GM23248 (cell line): ENCODE measurements at regions not wholly inside any gene's neighbourhood (a gene's known extent, or its start where the extent isn't known, plus 50 kb on each side); places are given as distances from the start of the nearest gene placed in this dataset.

ENCODE experiments used
- DNase-seq: peaks from one replicate; pipeline ENCODE4 v3.0.0-alpha.2; 2015
- H2AFZ ChIP-seq: fragments of 200-600 bp; sonication (generic); 2 replicates; pipeline ENCODE4 v1.6.1; 2016; ENCODE audit warnings: antibody characterized with exemption
- H3F3A ChIP-seq: fragments of 200-600 bp; sonication (generic); 2 replicates; pipeline ENCODE4 v1.6.1; 2016; ENCODE audit warnings: mild to moderate bottlenecking, antibody characterized with exemption, mixed run types; ENCODE audit not compliant: insufficient read depth
- H3K27ac ChIP-seq: fragments of 200-600 bp; sonication (generic); 2 replicates; pipeline ENCODE4 v1.5.1; 2016; ENCODE audit warnings: mild to moderate bottlenecking
- H3K27me3 ChIP-seq: fragments of 200-600 bp; sonication (generic); replicated peaks from 2 replicates; pipeline ENCODE4 v1.6.1; 2016; ENCODE audit warnings: mild to moderate bottlenecking; ENCODE audit not compliant: insufficient read depth
- H3K36me3 ChIP-seq: fragments of 200-600 bp; sonication (generic); 2 replicates; pipeline ENCODE4 v1.6.1; 2016; ENCODE audit warnings: low read depth, mild to moderate bottlenecking
- H3K4me1 ChIP-seq: fragments of 200-600 bp; sonication (generic); 2 replicates; pipeline ENCODE4 v1.6.1; 2016; ENCODE audit warnings: mild to moderate bottlenecking; ENCODE audit not compliant: insufficient read depth
- H3K4me2 ChIP-seq: fragments of 200-600 bp; sonication (generic); one replicate; pipeline ENCODE4 v1.6.1; 2016; ENCODE audit warnings: mild to moderate bottlenecking; ENCODE audit not compliant: unreplicated experiment
- H3K4me3 ChIP-seq: fragments of 200-600 bp; sonication (generic); 2 replicates; pipeline ENCODE4 v1.5.1; 2016; ENCODE audit warnings: mild to moderate bottlenecking
- H3K79me2 ChIP-seq: fragments of 200-600 bp; sonication (generic); 2 replicates; pipeline ENCODE4 v1.6.1; 2016; ENCODE audit warnings: mild to moderate bottlenecking; ENCODE audit not compliant: insufficient read depth
- H3K9ac ChIP-seq: fragments of 200-600 bp; sonication (generic); 2 replicates; pipeline ENCODE4 v1.6.1; 2016; ENCODE audit warnings: mild to moderate bottlenecking
- H3K9me2 ChIP-seq: fragments of 200-600 bp; sonication (generic); 2 replicates; pipeline ENCODE4 v1.6.1; 2016; ENCODE audit warnings: mixed run types, mild to moderate bottlenecking, moderate library complexity; ENCODE audit not compliant: insufficient read depth
- H3K9me3 ChIP-seq: fragments of 200-600 bp; sonication (generic); one replicate; pipeline ENCODE4 v1.6.1; 2017; ENCODE audit warnings: low read depth
- H4K20me1 ChIP-seq: fragments of 200-600 bp; sonication (generic); 2 replicates; pipeline ENCODE4 v1.6.0; 2016; ENCODE audit not compliant: insufficient read depth
- EZH2 ChIP-seq: fragments of 200-600 bp; sonication (generic); IDR thresholded peaks from 2 replicates; pipeline ENCODE4 v1.6.1; 2018; ENCODE audit warnings: antibody characterized with exemption, mild to moderate bottlenecking; ENCODE audit not compliant: insufficient read depth, poor library complexity, severe bottlenecking
- EZH2phosphoT487 ChIP-seq: fragments of 200-600 bp; sonication (generic); IDR thresholded peaks from 2 replicates; pipeline ENCODE4 v1.6.1; 2018; ENCODE audit warnings: antibody characterized with exemption, moderate library complexity, mild to moderate bottlenecking, low read depth; ENCODE audit not compliant: insufficient read depth
- WGBS, 2 experiments: methylation state at CpG; one replicate each; pipeline ENCODE4 v1.1.6; 2015 to 2017; ENCODE audit warnings: low lambda C conversion rate in 2 of 2, low coverage in 1 of 2; ENCODE audit errors: missing lambda C conversion rate in 2 of 2; 5-methylcytosine and 5-hydroxymethylcytosine counted together
- in situ Hi-C: fragments of 300-500 bp; cut with MboI; formaldehyde crosslinking; loops from 2 replicates; pipeline ENCODE4 v1.15.0; 2020

DNA sequence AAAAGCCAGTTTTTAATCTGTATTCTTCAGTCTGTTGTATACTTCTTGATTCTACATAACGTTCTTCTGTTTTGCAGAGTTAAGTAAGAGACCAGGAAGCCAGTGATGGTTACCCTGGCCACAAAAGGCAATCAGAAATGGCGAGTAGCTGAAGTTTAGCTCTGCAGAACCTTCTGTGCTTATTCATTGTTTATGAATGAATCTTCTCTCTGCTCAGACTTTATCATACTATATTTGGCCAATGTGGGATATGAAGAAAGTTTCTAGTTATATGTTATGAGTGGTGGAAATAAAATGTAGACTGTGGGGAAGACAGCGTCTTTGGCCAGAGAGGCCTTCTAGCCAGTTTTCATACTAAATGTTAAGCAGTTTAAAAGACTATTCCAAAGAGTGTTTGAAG, 249.9 kb upstream of the RGS6 start:
- Histone ChIP-seq H3K9me2 (no peaks in the 10 kb centered on the region), H3K4me3 (no peak overlapping the region), H3F3A (peaks cover 29% of the 10 kb centered on the region), H3K9me3 (no peaks in the 10 kb centered on the region), H3K4me2 (peak overlapping the region; percentile 8), H3K9ac (no peak overlapping the region), H4K20me1 (no peaks in the 10 kb centered on the region), H3K4me1 (peaks cover 25% of the 10 kb centered on the region), H3K36me3 (peaks cover 9% of the 10 kb centered on the region; the same call in 1 of the 2 replicates), H3K27me3 (no peaks in the 10 kb centered on the region), H2AFZ (no peak overlapping the region), H3K27ac (peak overlapping the region; percentile 52), H3K79me2 (peaks cover 50% of the 10 kb centered on the region)
- 83 to 88% methylated on average over 3 of the region's 3 CpGs for WGBS, 2 experiments
- in situ Hi-C loops: no loop called here
- peak; percentile 52 for DNase-seq
- TF ChIP-seq EZH2 (no peak), EZH2phosphoT487 (no peak)

DNA sequence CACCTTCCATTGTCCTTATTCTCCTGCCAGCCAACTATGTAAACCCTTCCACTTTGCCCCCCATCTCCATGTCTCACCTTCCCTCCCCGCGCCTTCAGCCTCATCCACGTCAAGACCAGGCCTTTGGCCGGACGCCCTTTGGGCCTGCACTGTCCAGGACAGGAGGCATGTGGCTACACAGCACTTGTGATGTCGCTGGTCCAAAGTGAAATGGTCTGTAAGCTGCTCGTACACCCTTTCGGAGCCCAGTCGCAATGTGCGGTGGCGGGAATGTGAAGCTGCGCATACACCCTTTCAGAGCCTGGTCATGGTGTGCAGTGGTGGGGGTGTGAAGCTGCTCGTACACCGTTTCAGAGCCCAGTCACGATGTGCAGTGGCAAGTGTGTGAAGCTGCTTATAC, 247.9 kb upstream of the RGS6 start:
- WGBS, 2 experiments: 97 to 98% methylated on average over 15 of the region's 15 CpGs
- H3K79me2 ChIP-seq: peaks cover 36% of the 10 kb centered on the region
- H3K27ac ChIP-seq: no peak overlapping the region
- H3K9ac ChIP-seq: no peak overlapping the region
- H3K4me3 ChIP-seq: no peak overlapping the region
- no peaks in the 10 kb centered on the region for H3K9me2 ChIP-seq
- in situ Hi-C loops: no loop called here
- H3K9me3 ChIP-seq: no peaks in the 10 kb centered on the region
- no peaks in the 10 kb centered on the region for H3K27me3 ChIP-seq
- H3K4me1 ChIP-seq: peaks cover 45% of the 10 kb centered on the region
- H4K20me1 ChIP-seq: no peaks in the 10 kb centered on the region
- no peak overlapping the region for H3K4me2 ChIP-seq
- TF ChIP-seq EZH2: no peak
- no peak for TF ChIP-seq EZH2phosphoT487
- H3K36me3 ChIP-seq: peaks cover 9% of the 10 kb centered on the region; the same call in 1 of the 2 replicates
- DNase-seq: no peak
- H3F3A ChIP-seq: peaks cover 47% of the 10 kb centered on the region
- no peak overlapping the region for H2AFZ ChIP-seq

DNA sequence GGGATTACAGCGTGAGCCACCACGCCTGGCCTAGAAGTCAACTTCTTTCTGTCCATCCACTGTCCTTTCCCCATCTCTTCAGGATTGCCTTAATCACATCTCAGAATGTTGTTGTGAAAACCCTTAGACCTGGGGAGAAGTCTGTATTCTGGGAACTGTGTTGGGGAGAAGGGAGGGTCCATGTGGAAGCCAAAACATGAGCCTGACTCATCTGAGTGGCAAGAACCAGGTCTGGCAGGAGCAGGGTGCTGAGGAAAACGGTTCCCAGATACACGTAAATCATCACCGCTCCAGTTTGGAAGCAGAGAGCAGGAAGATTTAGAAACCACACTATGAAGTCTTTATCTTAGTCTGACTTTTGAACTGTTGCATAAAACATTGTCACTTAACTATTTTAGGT, 245.6 kb upstream of the RGS6 start:
- no peaks in the 10 kb centered on the region for H4K20me1 ChIP-seq
- H3K27ac ChIP-seq: peak overlapping the region; percentile 82
- peaks cover 17% of the 10 kb centered on the region for H3K79me2 ChIP-seq
- peak; percentile 86 for DNase-seq
- no peak overlapping the region for H3K4me3 ChIP-seq
- H3K27me3 ChIP-seq: no peaks in the 10 kb centered on the region
- peak overlapping the region; percentile 5; the same call in 1 of the 2 replicates for H2AFZ ChIP-seq
- 42 to 49% methylated on average over 5 of the region's 5 CpGs for WGBS, 2 experiments
- no peaks in the 10 kb centered on the region for H3K9me3 ChIP-seq
- H3K9me2 ChIP-seq: no peaks in the 10 kb centered on the region
- H3K36me3 ChIP-seq: 0 out of 2 replicates have a peak, but pooled peaks cover 6% of the 10 kb centered on the region
- peak overlapping the region; percentile 43 for H3K9ac ChIP-seq
- peaks cover 54% of the 10 kb centered on the region for H3F3A ChIP-seq
- H3K4me1 ChIP-seq: peaks cover 49% of the 10 kb centered on the region
- H3K4me2 ChIP-seq: peak overlapping the region; percentile 54
- no peak for TF ChIP-seq EZH2phosphoT487
- no peak for TF ChIP-seq EZH2
- in situ Hi-C loops: no loop called here

DNA sequence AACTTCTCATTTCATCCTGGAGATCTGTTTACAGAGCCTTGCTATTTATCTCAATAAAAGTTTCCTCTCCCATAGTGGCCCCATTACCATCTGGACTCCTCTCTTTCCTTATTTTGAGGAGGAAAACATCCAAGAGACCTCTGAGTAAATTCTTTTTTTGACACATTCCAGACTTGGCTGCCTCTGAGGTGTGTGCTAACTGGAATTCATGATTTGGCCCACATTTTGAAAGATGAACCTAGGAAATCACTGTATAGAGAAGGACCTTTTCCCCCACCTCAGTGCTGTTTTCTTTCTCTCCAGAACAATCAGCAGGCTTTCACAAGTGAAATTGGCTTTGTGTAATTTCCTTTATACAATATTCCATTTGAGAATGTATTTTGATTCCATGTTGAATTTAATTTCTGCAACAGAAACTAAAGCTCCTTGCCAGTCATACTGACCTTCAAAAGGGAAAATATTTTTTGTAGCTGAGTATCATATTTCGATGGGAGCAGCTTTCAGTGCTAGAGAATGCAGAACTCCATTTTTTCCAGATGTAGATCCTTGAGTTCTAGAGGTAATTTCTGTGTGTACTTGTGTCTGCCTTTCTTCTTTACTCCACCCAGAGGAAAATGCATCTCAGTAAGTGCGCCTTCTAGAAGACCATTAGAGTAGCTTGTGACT, 244.9 kb upstream of the RGS6 start:
- peak overlapping the region; percentile 54 for H3K4me2 ChIP-seq
- in situ Hi-C loops: no loop called here
- no peaks in the 10 kb centered on the region for H3K9me3 ChIP-seq
- H3K9me2 ChIP-seq: no peaks in the 10 kb centered on the region
- H3K36me3 ChIP-seq: 0 out of 2 replicates have a peak, but pooled peaks cover 6% of the 10 kb centered on the region
- H3K4me1 ChIP-seq: peaks cover 45% of the 10 kb centered on the region
- H3K79me2 ChIP-seq: peaks cover 14% of the 10 kb centered on the region; the same call in 1 of the 2 replicates
- 0 out of 2 replicates have a peak overlapping the region, but pooled peaks have one; percentile 1 for H3K4me3 ChIP-seq
- WGBS, 2 experiments: 55 to 61% methylated on average over 2 of the region's 2 CpGs
- DNase-seq: peak; percentile 48
- H3K9ac ChIP-seq: peak overlapping the region; percentile 43
- no peaks in the 10 kb centered on the region for H3K27me3 ChIP-seq
- peak overlapping the region; percentile 82 for H3K27ac ChIP-seq
- H4K20me1 ChIP-seq: no peaks in the 10 kb centered on the region
- peaks cover 49% of the 10 kb centered on the region for H3F3A ChIP-seq
- TF ChIP-seq EZH2: no peak
- TF ChIP-seq EZH2phosphoT487: no peak
- H2AFZ ChIP-seq: no peak overlapping the region
